ENCODE measurements at regions not wholly inside any gene's neighbourhood (a gene's known extent, or its start where the extent isn't known, plus 50 kb on each side); places are given as distances from the start of the nearest gene placed in this dataset.

DNA sequence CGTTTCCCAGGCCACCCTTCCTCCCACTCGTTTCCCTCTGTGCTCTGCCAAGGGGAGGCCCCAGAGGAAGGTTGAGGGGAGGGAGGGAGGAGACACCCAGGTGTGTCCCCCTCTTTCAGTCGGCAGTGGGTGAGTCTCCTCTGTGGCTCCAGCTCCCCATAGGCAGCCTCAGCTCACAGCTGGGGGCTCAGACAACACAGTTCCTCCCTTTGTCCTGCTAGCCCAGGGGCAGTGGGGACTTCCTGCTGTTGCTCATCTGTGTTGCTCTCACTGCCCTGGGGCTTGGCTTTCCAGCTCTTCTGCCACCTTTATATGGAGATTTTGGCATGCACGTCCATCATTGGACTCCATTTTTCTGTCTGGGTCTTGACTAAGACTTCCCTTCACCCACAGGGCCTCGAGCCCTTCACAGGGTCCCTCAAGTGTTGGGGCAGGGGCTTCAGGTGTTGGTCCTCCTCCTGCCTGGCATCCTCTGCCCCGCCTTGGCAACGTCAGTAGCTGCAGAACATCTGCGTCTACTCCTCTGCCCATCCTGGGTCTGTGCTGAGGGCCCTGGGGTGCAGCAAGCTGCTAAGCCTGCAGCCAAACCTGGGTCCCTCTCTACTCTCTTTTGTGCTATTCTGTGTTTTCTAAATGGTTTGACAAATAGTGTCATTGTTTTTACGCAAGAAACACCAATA lies 190.6 kb upstream of the PMEPA1 start:
- Mint-ChIP-seq H3K27me3 (ENCODE audit: insufficient read depth, unreplicated experiment) (peaks cover 30% of the 10 kb centered on the region), H3K27ac (ENCODE audit: unreplicated experiment) (no peak overlapping the region), H3K9me3 (ENCODE audit: unreplicated experiment) (no peaks in the 10 kb centered on the region), H3K36me3 (ENCODE audit: insufficient read depth, unreplicated experiment) (no peaks in the 10 kb centered on the region), H3K4me3 (ENCODE audit: unreplicated experiment) (no peak overlapping the region), H3K4me1 (ENCODE audit: low read depth, unreplicated experiment) (no peaks in the 10 kb centered on the region)
- H3K4me1 ChIP-seq = no peaks in the 10 kb centered on the region
- intact Hi-C loops (cut with micrococcal nuclease; ENCODE audit: unreplicated experiment) = no loop called here
- POLR2A ChIA-PET = no interaction called here
- no peak overlapping the region for H3K4me3 ChIP-seq (ENCODE audit: low read depth, low read length)
- BruUV-seq (replicated peaks) = no TSS peak
- TF ChIP-seq CTCF (IDR thresholded peaks at IDR 0.05; ENCODE audit: insufficient read depth in 1 of 2, low read depth in 1 of 2, low read length in 1 of 2, severe bottlenecking in 1 of 2, unreplicated experiment in 1 of 2) = no peak
- CTCF ChIA-PET = interaction anchor here (0.7 kb wide), 1 partner anchor 40 kb away, joined by 3 read pairs; no protein-coding TSS in a partner anchor
- no peak for DNase-seq
- no peaks in the 10 kb centered on the region; the same call in 1 of the 2 replicates for H3K27me3 ChIP-seq (replicated peaks; ENCODE audit: control insufficient read depth, insufficient read depth, low read length)
- no peaks in the 10 kb centered on the region for H3K36me3 ChIP-seq (ENCODE audit: control insufficient read depth, insufficient read depth, low read length)
- H3K9me3 ChIP-seq = 0 out of 2 replicates have a peak, but pooled peaks cover under 1% of the 10 kb centered on the region

DNA sequence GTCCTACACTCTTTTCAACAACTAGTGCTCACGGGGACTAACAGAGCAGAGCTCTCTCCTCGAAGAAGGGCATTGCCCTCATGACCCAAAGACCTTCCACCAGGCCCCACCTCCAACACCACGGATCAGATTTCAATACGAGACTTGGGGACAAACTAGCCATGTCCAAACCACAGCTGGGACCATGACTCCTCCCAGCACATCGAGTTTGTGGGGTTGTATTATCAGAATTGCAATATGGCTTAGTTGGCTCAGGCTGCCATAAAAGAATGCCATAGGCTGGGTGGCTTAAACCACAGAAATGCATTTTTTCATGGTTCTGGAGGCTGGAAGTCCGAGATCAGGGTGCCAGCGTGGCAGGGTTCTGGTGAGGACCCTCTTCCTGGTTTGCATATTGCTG lies 189.7 kb upstream of the PMEPA1 start:
- H3K27me3 ChIP-seq (replicated peaks; ENCODE audit: control insufficient read depth, insufficient read depth, low read length) = no peaks in the 10 kb centered on the region; the same call in 1 of the 2 replicates
- CTCF ChIA-PET = no interaction called here
- no TSS peak for BruUV-seq (replicated peaks)

DNA sequence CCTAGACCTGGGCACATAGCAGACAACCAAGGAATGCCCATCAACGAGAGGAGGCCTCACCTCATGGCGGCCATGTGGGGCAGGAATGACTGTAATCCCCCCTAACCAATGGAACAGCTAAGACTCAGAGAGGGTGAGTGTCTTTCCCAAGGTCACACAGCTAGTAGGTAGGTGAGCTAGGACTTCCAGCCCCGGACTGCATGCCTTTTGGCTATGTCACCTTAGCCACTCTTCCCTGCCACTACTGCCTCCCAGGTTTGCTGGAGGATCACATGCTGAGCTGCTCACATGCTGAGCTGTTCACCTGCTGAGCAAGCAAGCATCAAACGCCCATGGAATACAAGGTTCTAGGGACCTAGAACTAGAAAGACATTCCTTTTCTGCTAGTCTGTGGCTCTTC lies 188.5 kb upstream of the PMEPA1 start:
- H3K4me3 ChIP-seq (ENCODE audit: low read depth, low read length) = no peak overlapping the region
- no peak for DNase-seq
- intact Hi-C loops (cut with micrococcal nuclease; ENCODE audit: unreplicated experiment) = no loop called here
- no peak for TF ChIP-seq CTCF (IDR thresholded peaks at IDR 0.05; ENCODE audit: insufficient read depth in 1 of 2, low read depth in 1 of 2, low read length in 1 of 2, severe bottlenecking in 1 of 2, unreplicated experiment in 1 of 2)
- Mint-ChIP-seq H3K27ac (ENCODE audit: unreplicated experiment) (no peak overlapping the region), H3K27me3 (ENCODE audit: insufficient read depth, unreplicated experiment) (peaks cover 30% of the 10 kb centered on the region), H3K4me1 (ENCODE audit: low read depth, unreplicated experiment) (no peaks in the 10 kb centered on the region), H3K36me3 (ENCODE audit: insufficient read depth, unreplicated experiment) (no peaks in the 10 kb centered on the region), H3K4me3 (ENCODE audit: unreplicated experiment) (no peak overlapping the region), H3K9me3 (ENCODE audit: unreplicated experiment) (no peaks in the 10 kb centered on the region)
- no peaks in the 10 kb centered on the region for H3K4me1 ChIP-seq
- no peaks in the 10 kb centered on the region for H3K36me3 ChIP-seq (ENCODE audit: control insufficient read depth, insufficient read depth, low read length)
- H3K9me3 ChIP-seq = peaks cover 6% of the 10 kb centered on the region; the same call in 1 of the 2 replicates
- POLR2A ChIA-PET = no interaction called here
- CTCF ChIA-PET = no interaction called here
- no peaks in the 10 kb centered on the region; the same call in 1 of the 2 replicates for H3K27me3 ChIP-seq (replicated peaks; ENCODE audit: control insufficient read depth, insufficient read depth, low read length)
- no TSS peak for BruUV-seq (replicated peaks)

More for the DNA sequence above, 189.7 kb upstream of the PMEPA1 start:
- POLR2A ChIA-PET = no interaction called here
- Mint-ChIP-seq H3K27me3 (ENCODE audit: insufficient read depth, unreplicated experiment) (peaks cover 27% of the 10 kb centered on the region), H3K27ac (ENCODE audit: unreplicated experiment) (no peak overlapping the region), H3K36me3 (ENCODE audit: insufficient read depth, unreplicated experiment) (no peaks in the 10 kb centered on the region), H3K4me3 (ENCODE audit: unreplicated experiment) (no peak overlapping the region), H3K4me1 (ENCODE audit: low read depth, unreplicated experiment) (no peaks in the 10 kb centered on the region), H3K9me3 (ENCODE audit: unreplicated experiment) (no peaks in the 10 kb centered on the region)
- DNase-seq = no peak
- intact Hi-C loops (cut with micrococcal nuclease; ENCODE audit: unreplicated experiment) = no loop called here
- no peaks in the 10 kb centered on the region for H3K4me1 ChIP-seq
- H3K4me3 ChIP-seq (ENCODE audit: low read depth, low read length) = no peak overlapping the region
- TF ChIP-seq CTCF (IDR thresholded peaks at IDR 0.05; ENCODE audit: insufficient read depth in 1 of 2, low read depth in 1 of 2, low read length in 1 of 2, severe bottlenecking in 1 of 2, unreplicated experiment in 1 of 2) = no peak
- no peaks in the 10 kb centered on the region for H3K36me3 ChIP-seq (ENCODE audit: control insufficient read depth, insufficient read depth, low read length)
- H3K9me3 ChIP-seq = peaks cover 6% of the 10 kb centered on the region; the same call in 1 of the 2 replicates
